Heart left ventricle (tissue), 13 donors: ENCODE measurements at regions not wholly inside any gene's neighbourhood (a gene's known extent, or its start where the extent isn't known, plus 50 kb on each side); places are given as distances from the start of the nearest gene placed in this dataset.

Source experiments
- CTCF ChIP-seq, 12 donors: fragments of 200-600 bp; sonication (generic) in 4 of 12; IDR thresholded peaks; one replicate each; pipeline versions ENCODE4 v1.5.0 to v1.8.0; 2018 to 2022; ENCODE audit warnings: antibody characterized with exemption in 12 of 12, mild to moderate bottlenecking in 5 of 12
- POLR2A ChIP-seq, 2 donors: fragments of 450-650 bp; IDR thresholded peaks; one replicate each; pipeline ENCODE4 v1.6.1; 2017; ENCODE audit warnings: antibody characterized with exemption in 2 of 2, mild to moderate bottlenecking in 2 of 2, moderate library complexity in 2 of 2
- donor health status: ischemic (EF 13 %, LVEDD 7.1; RV severe dilation, severe dysfunction).
- donor health status: DM: no; HTN: yes; CAD: no.
- donor health status: DM: no; HTN: no; CAD: no.
- donor health status: ischemic (EF 25% LVEDD 6.9; RV normal size, moderate dysfunction).
- donor health status: ischemic (EF 25% LVEDD 5.7; RV mildly dilated, moderate dysfunction).
- donor health status: ischemic (EF 35%, LVEDD 5.7; RV mildly dilated, moderate dysfunction).
- donor health status: nonischemic (EF 11% LVEDD 7.7; RV severe dilation, severe dysfunction).
- donor health status: DM: yes; HTN: yes; CAD: no.
- donor health status: PGD.
- donor health status: ischemic (EF 29% LVEDD 5.4; RV normal size, mild dysfunction).
- donor health status: nonischemic (EF 23%, LVEDD 6.1; RV moderate dilation, normal function).

GRCh38 chr4:10281996-10282395 lies 165.4 kb upstream of the WDR1 start:
- TF ChIP-seq POLR2A (IDR thresholded peaks at IDR 0.05), result no peak
- no peak for TF ChIP-seq CTCF (IDR thresholded peaks at IDR 0.05)
